ENCODE measurements at regions not wholly inside any gene's neighbourhood (a gene's known extent, or its start where the extent isn't known, plus 50 kb on each side); places are given as distances from the start of the nearest gene placed in this dataset.

GRCh38 chr4:137794764-137795254 is 262.5 kb upstream of the PCDH18 start:
- in situ Hi-C loops (cut with MboI; ENCODE audit: low sequenced_read_pairs) = no loop called here
- no peaks in the 10 kb centered on the region for H4K20me1 ChIP-seq (ENCODE audit: insufficient read depth, low read length)
- H2AFZ ChIP-seq (replicated peaks; ENCODE audit: low read length, poor library complexity) = no peak overlapping the region

More at GRCh38 chr4:137794764-137795254, 262.5 kb upstream of the PCDH18 start:
- Histone ChIP-seq H4K5ac (ENCODE audit: low read depth, low read length) (no peak overlapping the region), H4K8ac (ENCODE audit: low read depth in 2 of 2, low read length in 2 of 2) (no peak overlapping the region), H4K91ac (ENCODE audit: insufficient read depth, low read depth, low read length) (no peak overlapping the region), H2BK5ac (ENCODE audit: low read depth, low read length, poor library complexity, severe bottlenecking) (no peak overlapping the region), H3K23ac (ENCODE audit: low read depth, low read length) (no peak overlapping the region), H3K79me1 (ENCODE audit: low read depth in 1 of 2, low read length in 2 of 2) (no peaks in the 10 kb centered on the region), H3K9me3 (ENCODE audit: control insufficient read depth, insufficient read depth, low read length) (no peaks in the 10 kb centered on the region), H3K14ac (replicated peaks; ENCODE audit: low read depth, low read length) (no peak overlapping the region), H3K4ac (ENCODE audit: low read depth, low read length) (no peak overlapping the region), H3K4me3 (ENCODE audit: insufficient read depth, low read depth, low read length) (no peak overlapping the region), H2BK20ac (ENCODE audit: low read depth, low read length) (no peak overlapping the region), H3K56ac (ENCODE audit: extremely low read depth, insufficient read depth, low read length) (no peak overlapping the region), H3K36me3 (ENCODE audit: control insufficient read depth, insufficient read depth, low read length) (no peaks in the 10 kb centered on the region), H3K9ac (ENCODE audit: low read depth, low read length) (no peak overlapping the region), H2AK5ac (ENCODE audit: low read depth, low read length) (no peak overlapping the region), H2BK120ac (ENCODE audit: low read depth, low read length) (no peak overlapping the region), H2BK15ac (ENCODE audit: low read depth, low read length) (no peak overlapping the region), H3K18ac (ENCODE audit: low read depth, low read length) (no peak overlapping the region), H3K4me1 (ENCODE audit: control insufficient read depth, insufficient read depth, low read length) (no peaks in the 10 kb centered on the region), H3K9me1 (ENCODE audit: insufficient read depth, low read length) (no peaks in the 10 kb centered on the region), H3K27ac (ENCODE audit: insufficient read depth, low read length) (no peak overlapping the region), H3K27me3 (ENCODE audit: control insufficient read depth, insufficient read depth, low read length) (no peaks in the 10 kb centered on the region), H3K4me2 (ENCODE audit: low read depth, low read length) (peak overlapping the region; percentile 61; the same call in 1 of the 2 replicates), H2AK9ac (replicated peaks; ENCODE audit: low read depth, low read length, poor library complexity) (no peak overlapping the region)
- TF ChIP-seq POLR2A (IDR thresholded peaks at IDR 0.05; ENCODE audit: low read depth, low read length) (no peak), ELK1 (IDR thresholded peaks at IDR 0.05; ENCODE audit: borderline replicate concordance, low read depth, low read length) (no peak), CHD1 (IDR thresholded peaks at IDR 0.05; ENCODE audit: low read depth, low read length) (no peak), RAD21 (IDR thresholded peaks at IDR 0.05; ENCODE audit: low read length) (no peak), FOS (IDR thresholded peaks at IDR 0.05; ENCODE audit: low read depth, low read length) (no peak), BHLHE40 (IDR thresholded peaks at IDR 0.05; ENCODE audit: low read depth, low read length) (no peak), CTCF (conservative IDR thresholded peaks at IDR 0.05; ENCODE audit: low read depth, low read length) (no peak), CEBPB (IDR thresholded peaks at IDR 0.05; ENCODE audit: low read depth, low read length) (no peak), MXI1 (IDR thresholded peaks at IDR 0.05; ENCODE audit: borderline replicate concordance, low read depth, low read length) (no peak), NFE2L2 (IDR thresholded peaks at IDR 0.05; ENCODE audit: low read depth, low read length) (no peak), SMC3 (IDR thresholded peaks at IDR 0.05; ENCODE audit: low read depth, low read length) (no peak)
- ChIA-PET POLR2A (ENCODE audit: unreplicated experiment) (no interaction called here), CTCF (no interaction called here)
- intact Hi-C loops (cut with micrococcal nuclease) (no loop called here), dilution Hi-C loops (cut with HindIII; ENCODE audit: low sequenced_read_pairs, unreplicated experiment) (no loop called here)
- BruUV-seq (replicated peaks) = no TSS peak
- 58% methylated on average over 4 of the region's 6 CpGs; no CpG with 5 or more reads in 1 of the 2 experiments for WGBS, 2 experiments (ENCODE audit: extremely low coverage in 2 of 2, insufficient read length in 1 of 2)
- ATAC-seq (ENCODE audit: low read depth) (no peak; the same call in 1 of the 2 replicates), DNase-seq (no peak)

Data from IMR-90 (cell line).